ENCODE measurements at regions not wholly inside any gene's neighbourhood (a gene's known extent, or its start where the extent isn't known, plus 50 kb on each side); places are given as distances from the start of the nearest gene placed in this dataset.

DNA sequence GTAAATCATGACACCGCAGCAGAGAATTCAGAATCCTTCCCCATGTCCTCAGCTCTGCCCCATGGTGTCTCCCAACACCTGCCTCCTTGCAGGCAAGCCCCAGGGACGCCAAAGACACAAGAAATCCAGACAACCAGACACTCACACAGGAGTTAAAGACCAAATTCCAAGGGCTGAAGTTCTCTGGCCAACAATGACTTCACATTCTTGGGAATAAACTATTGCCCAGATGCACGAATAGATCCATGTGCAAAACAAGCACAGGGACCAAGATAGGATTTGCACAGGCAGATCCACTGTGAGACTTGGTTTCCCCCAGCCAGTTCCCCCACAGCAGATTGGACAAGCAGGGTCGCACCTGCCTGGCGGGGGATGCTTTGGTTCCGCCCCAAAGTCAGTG, 246.7 kb downstream of the SOD2 start:
- no peak for TF ChIP-seq CTCF (IDR thresholded peaks at IDR 0.05)
- no peak for TF ChIP-seq POLR2A (IDR thresholded peaks at IDR 0.05)
